Stimulated activated CD4-positive, alpha-beta T cell treated with anti-CD3 and anti-CD28 coated beads, Interleukin-1b, Interleukin-23, amount 100 ng/mL, for 48 hours (primary cell): ENCODE measurements at regions not wholly inside any gene's neighbourhood (a gene's known extent, or its start where the extent isn't known, plus 50 kb on each side); places are given as distances from the start of the nearest gene placed in this dataset.

ENCODE experiments used
- DNase-seq: peaks from one replicate; pipeline ENCODE4 v3.0.0-alpha.2; 2020

- DNase-seq, result no peak
Measured at GRCh38 chr13:107562203-107562602, 653.1 kb downstream of the LIG4 start.

GRCh38 chr13:107554460-107554859 lies 660.9 kb downstream of the LIG4 start:
- DNase-seq, result no peak

GRCh38 chr13:107553838-107554237 lies 661.5 kb downstream of the LIG4 start:
- no peak for DNase-seq

GRCh38 chr13:107551521-107551920 lies 663.8 kb downstream of the LIG4 start:
- DNase-seq, result no peak

- DNase-seq, result no peak
Measured at GRCh38 chr13:107548338-107548737, 667.0 kb downstream of the LIG4 start.

GRCh38 chr13:107545946-107546502 lies 669.3 kb downstream of the LIG4 start:
- no peak for DNase-seq

GRCh38 chr13:107534548-107534947 lies 680.8 kb downstream of the LIG4 start:
- DNase-seq, result no peak

- no peak for DNase-seq
Measured at GRCh38 chr13:107531816-107532215, 683.5 kb downstream of the LIG4 start.

- no peak for DNase-seq
Measured at GRCh38 chr13:107531180-107531579, 684.2 kb downstream of the LIG4 start.

GRCh38 chr13:107529035-107529434 lies 686.3 kb downstream of the LIG4 start:
- DNase-seq, result no peak

- no peak for DNase-seq
Measured at GRCh38 chr13:107518780-107519179, 696.6 kb downstream of the LIG4 start.

- no peak for DNase-seq
Measured at GRCh38 chr13:107518292-107518691, 697.0 kb downstream of the LIG4 start.

GRCh38 chr13:107516517-107516916 lies 698.8 kb downstream of the LIG4 start:
- DNase-seq, result no peak

GRCh38 chr13:107512551-107512950 lies 702.8 kb downstream of the LIG4 start:
- no peak for DNase-seq

- no peak for DNase-seq
Measured at GRCh38 chr13:107497661-107498060, 717.7 kb downstream of the LIG4 start.

GRCh38 chr13:107493266-107493665 lies 722.1 kb downstream of the LIG4 start:
- no peak for DNase-seq

GRCh38 chr13:107482688-107483087 lies 732.6 kb downstream of the LIG4 start:
- DNase-seq, result no peak

- no peak for DNase-seq
Measured at GRCh38 chr13:107480130-107480529, 735.2 kb downstream of the LIG4 start.

GRCh38 chr13:107477772-107478379 lies 737.5 kb downstream of the LIG4 start:
- DNase-seq, result no peak

- DNase-seq, result no peak
Measured at GRCh38 chr13:107475753-107476453, 739.4 kb downstream of the LIG4 start.

GRCh38 chr13:107473253-107473652 lies 742.1 kb downstream of the LIG4 start:
- no peak for DNase-seq

- DNase-seq, result no peak
Measured at GRCh38 chr13:107466326-107467099, 748.8 kb downstream of the LIG4 start.

GRCh38 chr13:107462501-107462900 lies 752.8 kb downstream of the LIG4 start:
- DNase-seq, result no peak

- DNase-seq, result no peak
Measured at GRCh38 chr13:107461751-107462150, 753.6 kb downstream of the LIG4 start.
